VCaP (cell line): ENCODE measurements at regions not wholly inside any gene's neighbourhood (a gene's known extent, or its start where the extent isn't known, plus 50 kb on each side); places are given as distances from the start of the nearest gene placed in this dataset.
"Not testable (repeated sequence)": the region's sequence is repeated elsewhere in the genome, so short reads cannot be mapped to it uniquely, and the experiment has no call there.

Experiments used
- H3K27ac ChIP-seq: fragments of 450-650 bp; 2 replicates; pipeline ENCODE4 v1.5.1; 2017
- CTCF ChIP-seq: fragments of 450-650 bp; conservative IDR thresholded peaks from 2 replicates; pipeline ENCODE4 v1.5.1; 2017; ENCODE audit warnings: mild to moderate bottlenecking, moderate library complexity

GRCh38 chr6:27650620-27651370 is 177.9 kb upstream of the ZNF184 start:
- peak overlapping the region; percentile 25 for H3K27ac ChIP-seq
- TF ChIP-seq CTCF: peak; percentile 46

- no peak overlapping the region for H3K27ac ChIP-seq
- no peak for TF ChIP-seq CTCF
Observed at GRCh38 chr6:27644528-27644927, 171.6 kb upstream of the ZNF184 start.

GRCh38 chr6:27642744-27643456 is 170.0 kb upstream of the ZNF184 start:
- H3K27ac ChIP-seq: no peak overlapping the region
- TF ChIP-seq CTCF: no peak

GRCh38 chr6:27635886-27636285 is 163.0 kb upstream of the ZNF184 start:
- H3K27ac ChIP-seq: not testable (repeated sequence)

GRCh38 chr6:27633221-27633688 is 160.3 kb upstream of the ZNF184 start:
- H3K27ac ChIP-seq: not testable (repeated sequence)

GRCh38 chr6:27631609-27631916 is 158.7 kb upstream of the ZNF184 start:
- no peak overlapping the region for H3K27ac ChIP-seq
- no peak for TF ChIP-seq CTCF

GRCh38 chr6:27630727-27631608 is 158.1 kb upstream of the ZNF184 start:
- peak; percentile 39 for TF ChIP-seq CTCF
- peak overlapping the region; percentile 29; the same call in 1 of the 2 replicates for H3K27ac ChIP-seq

GRCh38 chr6:27624694-27625262 is 151.9 kb upstream of the ZNF184 start:
- TF ChIP-seq CTCF: no peak
- no peak overlapping the region for H3K27ac ChIP-seq
